Neural cell (in vitro differentiated cells): ENCODE measurements at regions not wholly inside any gene's neighbourhood (a gene's known extent, or its start where the extent isn't known, plus 50 kb on each side); places are given as distances from the start of the nearest gene placed in this dataset.

Experiments
- H2AFZ ChIP-seq: fragments of 200-600, 300-800 bp; sonication (generic), shearing (Covaris generic); 2 replicates; pipeline ENCODE4 v1.6.0; 2014; ENCODE audit warnings: low read depth, mild to moderate bottlenecking, antibody characterized with exemption, low read length, moderate library complexity
- H3F3A ChIP-seq: fragments of 200-600 bp; shearing (Covaris generic); 2 replicates; pipeline ENCODE4 v1.6.1; 2016; ENCODE audit warnings: mild to moderate bottlenecking, moderate library complexity, mixed read lengths, antibody characterized with exemption, low read length; ENCODE audit not compliant: insufficient read depth, poor library complexity, severe bottlenecking
- H3K27ac ChIP-seq: fragments of 200-600, 300-800 bp; sonication (generic), shearing (Covaris generic); 2 replicates; pipeline ENCODE4 v1.5.1; 2014; ENCODE audit warnings: mild to moderate bottlenecking, low read length, moderate library complexity
- H3K27me3 ChIP-seq: fragments of 300-800, 200-600 bp; sonication (generic), shearing (Covaris generic); 2 replicates; pipeline ENCODE4 v1.6.0; 2014; ENCODE audit warnings: mild to moderate bottlenecking, low read depth, low read length, moderate library complexity; ENCODE audit not compliant: insufficient read depth
- H3K36me3 ChIP-seq: fragments of 300-800, 200-600 bp; sonication (generic), shearing (Covaris generic); 2 replicates; pipeline ENCODE4 v1.5.1; 2014; ENCODE audit warnings: mild to moderate bottlenecking, antibody characterized with exemption, low read length, moderate library complexity; ENCODE audit not compliant: insufficient read depth
- H3K4me2 ChIP-seq: fragments of 300-800, 200-600 bp; sonication (generic), shearing (Covaris generic); 2 replicates; pipeline ENCODE4 v1.6.0; 2014; ENCODE audit warnings: mild to moderate bottlenecking, low read length
- H3K4me3 ChIP-seq: fragments of 300-800, 200-600 bp; sonication (generic), shearing (Covaris generic); 2 replicates; pipeline ENCODE4 v1.5.1; 2014; ENCODE audit warnings: mild to moderate bottlenecking, low read length, moderate library complexity
- H3K79me2 ChIP-seq: fragments of 200-600 bp; shearing (Covaris generic); replicated peaks from 2 replicates; pipeline ENCODE4 v1.6.0; 2014; ENCODE audit warnings: mild to moderate bottlenecking, low read length, moderate library complexity; ENCODE audit not compliant: insufficient read depth
- H3K9ac ChIP-seq: fragments of 300-800, 200-600 bp; sonication (generic), shearing (Covaris generic); 2 replicates; pipeline ENCODE4 v1.6.1; 2016; ENCODE audit warnings: mild to moderate bottlenecking, low read length, mixed read lengths
- H3K9me2 ChIP-seq: fragments of 200-600 bp; shearing (Covaris generic); 2 replicates; pipeline ENCODE4 v1.6.1; 2016; ENCODE audit warnings: mild to moderate bottlenecking, low read length, mixed read lengths; ENCODE audit not compliant: insufficient read depth
- H3K9me3 ChIP-seq: fragments of 200-600, 300-800 bp; sonication (generic), shearing (Covaris generic); 2 replicates; pipeline ENCODE4 v1.6.1; 2016; ENCODE audit warnings: mild to moderate bottlenecking, mixed run types, low read length, moderate library complexity, mixed read lengths
- H4K20me1 ChIP-seq: fragments of 200-600 bp; shearing (Covaris generic); 2 replicates; pipeline ENCODE4 v1.6.1; 2016; ENCODE audit warnings: mild to moderate bottlenecking, mixed run types; ENCODE audit not compliant: insufficient read depth
- EP300 ChIP-seq: fragments of 450-650 bp; conservative IDR thresholded peaks from 2 replicates; pipeline ENCODE4 v1.6.1; 2014; ENCODE audit warnings: antibody characterized with exemption, mild to moderate bottlenecking, moderate library complexity; ENCODE audit not compliant: poor library complexity, severe bottlenecking
- EZH2 ChIP-seq: fragments of 200-600, 300-800 bp; shearing (Covaris generic), sonication (generic); IDR thresholded peaks from 2 replicates; pipeline ENCODE4 v1.6.1; 2014; ENCODE audit warnings: antibody characterized with exemption, low read length, borderline replicate concordance, mild to moderate bottlenecking; ENCODE audit not compliant: insufficient read depth, poor library complexity, severe bottlenecking
- MXI1 ChIP-seq: fragments of 450-650 bp; conservative IDR thresholded peaks from 2 replicates; pipeline ENCODE4 v1.6.1; 2014; ENCODE audit warnings: antibody characterized with exemption, mild to moderate bottlenecking; ENCODE audit not compliant: poor library complexity, severe bottlenecking
- POLR2AphosphoS5 ChIP-seq: IDR thresholded peaks from 2 replicates; pipeline ENCODE4 v1.6.1; 2012
- RAD21 ChIP-seq: fragments of 450-650 bp; conservative IDR thresholded peaks from 2 replicates; pipeline ENCODE4 v1.6.1; 2014; ENCODE audit warnings: antibody characterized with exemption, mild to moderate bottlenecking, moderate library complexity
- SMC3 ChIP-seq: fragments of 450-650 bp; conservative IDR thresholded peaks from 2 replicates; pipeline ENCODE4 v1.6.1; 2014; ENCODE audit warnings: antibody characterized with exemption, mild to moderate bottlenecking, moderate library complexity; ENCODE audit not compliant: poor library complexity
- TAF1 ChIP-seq: IDR thresholded peaks from 2 replicates; pipeline ENCODE4 v1.6.1; 2012; ENCODE audit warnings: low read depth
- TF ChIP-seq, protein P1 (sequence below): IDR thresholded peaks from 2 replicates; pipeline ENCODE4 v1.6.1; 2012; ENCODE audit warnings: borderline replicate concordance
- TF ChIP-seq, protein P2 (sequence below): fragments of 450-650 bp; IDR thresholded peaks from 2 replicates; pipeline ENCODE4 v1.5.1; 2014; ENCODE audit warnings: antibody characterized with exemption, mild to moderate bottlenecking, moderate library complexity; ENCODE audit not compliant: poor library complexity, severe bottlenecking

DNA sequence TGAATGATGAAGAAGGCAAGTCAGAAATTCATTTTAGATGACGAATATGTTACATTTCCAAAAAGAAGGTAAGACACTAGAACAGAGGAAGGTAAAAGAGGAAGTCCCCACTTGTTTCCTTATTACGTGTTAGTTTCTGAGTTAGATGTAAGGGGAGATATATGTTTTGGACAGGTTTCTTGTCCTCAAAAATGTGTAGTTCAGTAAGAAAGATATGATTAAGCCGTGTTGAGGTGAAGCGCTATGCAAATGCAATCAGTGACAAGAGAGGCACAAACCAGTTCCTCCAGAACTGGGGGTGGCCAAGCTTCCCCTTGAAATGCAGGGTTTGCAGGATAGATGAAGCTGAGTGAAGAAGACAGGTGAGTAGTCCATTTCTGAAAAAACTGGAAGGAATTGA is 293.3 kb upstream of the RUNX1 start:
- no peaks in the 10 kb centered on the region for H3K9me3 ChIP-seq
- no peaks in the 10 kb centered on the region for H3K79me2 ChIP-seq
- TF ChIP-seq POLR2AphosphoS5 (no peak), EP300 (no peak), SMC3 (no peak)
- H3K27ac ChIP-seq = no peak overlapping the region
- no peaks in the 10 kb centered on the region for H3F3A ChIP-seq
- H2AFZ ChIP-seq = no peak overlapping the region
- no peak overlapping the region for H3K4me3 ChIP-seq
- no peaks in the 10 kb centered on the region for H3K9me2 ChIP-seq
- H4K20me1 ChIP-seq = no peaks in the 10 kb centered on the region
- no peaks in the 10 kb centered on the region for H3K36me3 ChIP-seq
- H3K4me2 ChIP-seq = no peak overlapping the region
- H3K27me3 ChIP-seq = no peaks in the 10 kb centered on the region
- no peak overlapping the region for H3K9ac ChIP-seq

DNA sequence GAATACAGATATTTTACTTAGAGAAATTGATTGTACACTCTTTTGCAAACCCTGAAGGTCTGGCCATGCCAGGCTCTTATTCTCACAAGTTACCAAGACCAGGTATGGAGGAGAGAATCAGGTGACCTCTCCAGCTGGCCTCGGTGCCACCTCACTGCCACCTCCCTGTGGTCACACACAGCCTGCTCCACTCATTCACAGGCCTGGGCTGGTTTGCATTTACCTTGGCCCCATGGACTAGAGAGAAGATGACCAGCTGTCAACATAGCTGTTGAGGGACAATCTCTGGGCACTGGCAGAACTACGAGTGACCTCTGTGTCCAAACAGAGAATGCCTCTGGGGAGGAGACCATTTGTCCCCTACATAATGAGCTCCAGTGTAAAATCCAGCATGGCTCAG is 291.2 kb upstream of the RUNX1 start:
- Histone ChIP-seq H3K79me2 (no peaks in the 10 kb centered on the region), H3K4me3 (no peak overlapping the region), H2AFZ (no peak overlapping the region), H3K27me3 (no peaks in the 10 kb centered on the region), H3K9me2 (no peaks in the 10 kb centered on the region), H4K20me1 (no peaks in the 10 kb centered on the region), H3K4me2 (no peak overlapping the region), H3K36me3 (no peaks in the 10 kb centered on the region), H3K9ac (no peak overlapping the region), H3K9me3 (no peaks in the 10 kb centered on the region), H3K27ac (no peak overlapping the region), H3F3A (no peaks in the 10 kb centered on the region)
- TF ChIP-seq, protein P1, sequence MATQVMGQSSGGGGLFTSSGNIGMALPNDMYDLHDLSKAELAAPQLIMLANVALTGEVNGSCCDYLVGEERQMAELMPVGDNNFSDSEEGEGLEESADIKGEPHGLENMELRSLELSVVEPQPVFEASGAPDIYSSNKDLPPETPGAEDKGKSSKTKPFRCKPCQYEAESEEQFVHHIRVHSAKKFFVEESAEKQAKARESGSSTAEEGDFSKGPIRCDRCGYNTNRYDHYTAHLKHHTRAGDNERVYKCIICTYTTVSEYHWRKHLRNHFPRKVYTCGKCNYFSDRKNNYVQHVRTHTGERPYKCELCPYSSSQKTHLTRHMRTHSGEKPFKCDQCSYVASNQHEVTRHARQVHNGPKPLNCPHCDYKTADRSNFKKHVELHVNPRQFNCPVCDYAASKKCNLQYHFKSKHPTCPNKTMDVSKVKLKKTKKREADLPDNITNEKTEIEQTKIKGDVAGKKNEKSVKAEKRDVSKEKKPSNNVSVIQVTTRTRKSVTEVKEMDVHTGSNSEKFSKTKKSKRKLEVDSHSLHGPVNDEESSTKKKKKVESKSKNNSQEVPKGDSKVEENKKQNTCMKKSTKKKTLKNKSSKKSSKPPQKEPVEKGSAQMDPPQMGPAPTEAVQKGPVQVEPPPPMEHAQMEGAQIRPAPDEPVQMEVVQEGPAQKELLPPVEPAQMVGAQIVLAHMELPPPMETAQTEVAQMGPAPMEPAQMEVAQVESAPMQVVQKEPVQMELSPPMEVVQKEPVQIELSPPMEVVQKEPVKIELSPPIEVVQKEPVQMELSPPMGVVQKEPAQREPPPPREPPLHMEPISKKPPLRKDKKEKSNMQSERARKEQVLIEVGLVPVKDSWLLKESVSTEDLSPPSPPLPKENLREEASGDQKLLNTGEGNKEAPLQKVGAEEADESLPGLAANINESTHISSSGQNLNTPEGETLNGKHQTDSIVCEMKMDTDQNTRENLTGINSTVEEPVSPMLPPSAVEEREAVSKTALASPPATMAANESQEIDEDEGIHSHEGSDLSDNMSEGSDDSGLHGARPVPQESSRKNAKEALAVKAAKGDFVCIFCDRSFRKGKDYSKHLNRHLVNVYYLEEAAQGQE = no peak
- TF ChIP-seq, protein P2, sequence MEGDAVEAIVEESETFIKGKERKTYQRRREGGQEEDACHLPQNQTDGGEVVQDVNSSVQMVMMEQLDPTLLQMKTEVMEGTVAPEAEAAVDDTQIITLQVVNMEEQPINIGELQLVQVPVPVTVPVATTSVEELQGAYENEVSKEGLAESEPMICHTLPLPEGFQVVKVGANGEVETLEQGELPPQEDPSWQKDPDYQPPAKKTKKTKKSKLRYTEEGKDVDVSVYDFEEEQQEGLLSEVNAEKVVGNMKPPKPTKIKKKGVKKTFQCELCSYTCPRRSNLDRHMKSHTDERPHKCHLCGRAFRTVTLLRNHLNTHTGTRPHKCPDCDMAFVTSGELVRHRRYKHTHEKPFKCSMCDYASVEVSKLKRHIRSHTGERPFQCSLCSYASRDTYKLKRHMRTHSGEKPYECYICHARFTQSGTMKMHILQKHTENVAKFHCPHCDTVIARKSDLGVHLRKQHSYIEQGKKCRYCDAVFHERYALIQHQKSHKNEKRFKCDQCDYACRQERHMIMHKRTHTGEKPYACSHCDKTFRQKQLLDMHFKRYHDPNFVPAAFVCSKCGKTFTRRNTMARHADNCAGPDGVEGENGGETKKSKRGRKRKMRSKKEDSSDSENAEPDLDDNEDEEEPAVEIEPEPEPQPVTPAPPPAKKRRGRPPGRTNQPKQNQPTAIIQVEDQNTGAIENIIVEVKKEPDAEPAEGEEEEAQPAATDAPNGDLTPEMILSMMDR = no peak
- TF ChIP-seq TAF1 (no peak), EZH2 (no peak), EP300 (no peak), POLR2AphosphoS5 (no peak), RAD21 (no peak), SMC3 (no peak), MXI1 (no peak)
